ENCODE measurements at regions not wholly inside any gene's neighbourhood (a gene's known extent, or its start where the extent isn't known, plus 50 kb on each side); places are given as distances from the start of the nearest gene placed in this dataset.

- DNase-seq (ENCODE audit: low read depth in 2 of 2), result peak; percentile 68
Observed at GRCh38 chr13:47829690-47830089, 171.4 kb downstream of the SUCLA2 start.

- DNase-seq (ENCODE audit: low read depth in 2 of 2), result peak in 1 of 2 experiments; percentile 10
Observed at GRCh38 chr13:47826471-47826870, 174.6 kb downstream of the SUCLA2 start.

GRCh38 chr13:47822036-47822435, 179.0 kb downstream of the SUCLA2 start:
- DNase-seq (ENCODE audit: low read depth in 2 of 2), result no peak

DNA sequence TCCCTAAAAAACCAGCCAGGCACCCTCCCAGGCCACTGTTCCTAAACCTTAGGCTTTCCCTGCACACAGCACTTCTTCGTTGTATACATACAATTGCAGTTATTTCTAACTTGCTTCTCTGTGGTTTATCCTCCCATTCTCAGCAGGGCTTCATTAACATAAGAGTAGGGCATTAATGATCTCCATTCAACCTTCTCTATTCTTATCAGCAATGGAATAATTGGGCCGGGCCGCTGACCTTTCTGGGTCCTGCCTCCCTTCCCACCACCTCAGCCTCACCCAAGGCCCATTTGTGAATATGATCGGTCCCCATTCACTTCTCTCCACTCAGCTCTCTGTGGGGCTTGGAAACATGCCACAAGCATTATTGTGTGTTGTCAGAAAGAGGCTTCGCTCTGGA, 184.2 kb downstream of the SUCLA2 start:
- DNase-seq (ENCODE audit: low read depth in 2 of 2), result no peak

GRCh38 chr13:47813718-47814117, 187.4 kb downstream of the SUCLA2 start:
- no peak for DNase-seq (ENCODE audit: low read depth in 2 of 2)

GRCh38 chr13:47809411-47809810, 191.7 kb downstream of the SUCLA2 start:
- DNase-seq (ENCODE audit: low read depth in 2 of 2), result no peak

DNA sequence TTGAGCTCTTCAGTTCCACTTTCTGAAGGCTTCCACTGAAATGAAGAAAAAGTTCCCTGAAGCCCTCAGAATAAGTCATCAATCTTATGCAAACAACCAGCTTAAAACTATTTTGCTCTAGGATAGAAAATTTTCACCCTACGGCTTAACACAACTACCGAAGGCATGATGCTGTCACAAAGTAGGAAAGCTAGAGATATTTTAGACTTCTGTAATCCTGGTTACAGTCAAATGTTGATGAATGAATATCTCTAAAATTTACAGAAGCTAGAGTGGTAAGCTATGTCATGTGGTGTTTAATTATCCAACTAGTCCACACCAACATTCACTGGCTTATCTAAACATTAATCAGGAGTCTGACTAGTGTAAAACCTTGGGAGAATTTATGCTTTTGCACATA, 197.9 kb downstream of the SUCLA2 start:
- no peak for DNase-seq (ENCODE audit: low read depth in 2 of 2)

- no peak for DNase-seq (ENCODE audit: low read depth in 2 of 2)
Observed at GRCh38 chr13:47801555-47801954, 199.5 kb downstream of the SUCLA2 start.

GRCh38 chr13:47800593-47800992, 200.5 kb downstream of the SUCLA2 start:
- no peak for DNase-seq (ENCODE audit: low read depth in 2 of 2)

DNA sequence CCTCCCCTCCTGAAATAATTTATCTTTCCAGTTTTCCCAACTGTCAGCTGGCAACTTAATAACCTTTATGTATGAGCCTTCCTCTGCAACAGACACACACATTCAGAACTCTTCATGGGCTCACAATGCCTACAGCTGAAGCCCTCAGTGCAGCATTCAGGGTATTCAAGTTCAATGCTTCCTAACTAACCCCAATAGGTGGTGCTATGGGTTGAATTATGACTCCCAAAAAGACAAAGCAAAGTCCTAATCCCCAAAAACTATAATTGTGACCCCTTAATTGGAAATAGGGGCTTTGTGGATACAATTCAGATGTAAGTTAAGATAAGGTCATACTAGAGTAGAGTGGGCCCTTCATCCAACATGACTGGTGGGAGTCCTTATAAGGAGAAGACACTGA, 202.2 kb downstream of the SUCLA2 start:
- DNase-seq (ENCODE audit: low read depth in 2 of 2), result peak; percentile 15 to 17

- no peak for DNase-seq (ENCODE audit: low read depth in 2 of 2)
Observed at GRCh38 chr13:47798194-47798593, 202.9 kb downstream of the SUCLA2 start.

DNA sequence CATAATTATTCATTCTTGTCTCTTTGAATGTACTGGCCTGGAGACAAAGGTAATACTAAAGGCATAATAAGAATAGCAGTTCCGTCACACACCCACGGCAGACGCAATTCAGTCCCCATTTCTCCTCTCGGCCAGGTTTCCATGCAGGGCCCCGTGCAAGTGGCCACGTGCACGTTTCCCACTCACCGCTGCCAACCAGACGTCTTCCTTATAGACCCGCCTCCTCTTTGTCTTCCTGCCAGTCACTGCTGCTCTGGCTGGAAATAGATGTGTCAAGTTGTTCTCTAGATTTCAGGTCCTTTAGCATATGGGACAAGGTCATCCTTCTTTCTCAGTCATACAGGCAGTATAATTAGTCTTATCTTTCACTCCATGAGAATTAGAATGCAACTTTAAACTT, 204.3 kb downstream of the SUCLA2 start:
- DNase-seq (ENCODE audit: low read depth in 2 of 2), result no peak

DNA sequence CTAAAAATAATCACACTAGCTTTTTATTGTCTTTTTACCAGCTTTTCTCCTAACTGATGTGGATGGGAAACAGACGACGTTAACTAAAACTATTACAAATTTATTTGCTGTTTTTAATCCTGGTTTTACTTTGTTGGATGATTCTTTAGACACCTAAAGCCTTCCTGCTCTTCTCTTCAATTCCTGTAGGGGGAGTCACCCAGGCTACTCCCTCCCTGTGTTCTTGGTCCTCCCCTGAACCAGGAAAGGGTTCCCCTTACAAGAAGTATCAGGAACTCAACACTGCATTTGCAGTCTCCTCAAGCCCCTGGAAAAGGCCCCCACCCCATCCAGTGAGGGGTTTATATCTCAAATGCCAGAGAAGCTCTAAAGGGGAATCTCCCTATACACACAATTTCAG, 206.1 kb downstream of the SUCLA2 start:
- DNase-seq (ENCODE audit: low read depth in 2 of 2), result no peak

- DNase-seq (ENCODE audit: low read depth in 2 of 2), result no peak
Observed at GRCh38 chr13:47790755-47791154, 210.3 kb downstream of the SUCLA2 start.

DNA sequence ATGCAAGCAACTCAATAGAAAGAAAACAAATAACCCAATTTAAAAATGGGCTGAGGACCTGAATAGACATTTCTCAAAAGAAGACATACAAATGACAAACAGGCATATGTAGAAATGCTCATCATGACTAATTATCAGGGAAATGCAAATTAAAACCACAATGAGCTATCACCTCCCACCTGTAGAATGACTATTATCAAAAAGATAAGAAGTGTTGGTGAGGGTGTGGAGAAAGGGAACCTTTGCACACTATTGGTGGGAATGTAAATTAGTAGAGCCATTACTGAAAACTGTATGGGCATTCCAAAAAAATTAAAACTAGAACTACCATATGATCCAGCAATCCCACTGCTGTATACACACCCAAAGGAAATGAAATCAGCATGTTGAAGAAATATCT, 212.2 kb downstream of the SUCLA2 start:
- no peak for DNase-seq (ENCODE audit: low read depth in 2 of 2)

- no peak for DNase-seq (ENCODE audit: low read depth in 2 of 2)
Observed at GRCh38 chr13:47774671-47774994, 226.4 kb downstream of the SUCLA2 start.

DNA sequence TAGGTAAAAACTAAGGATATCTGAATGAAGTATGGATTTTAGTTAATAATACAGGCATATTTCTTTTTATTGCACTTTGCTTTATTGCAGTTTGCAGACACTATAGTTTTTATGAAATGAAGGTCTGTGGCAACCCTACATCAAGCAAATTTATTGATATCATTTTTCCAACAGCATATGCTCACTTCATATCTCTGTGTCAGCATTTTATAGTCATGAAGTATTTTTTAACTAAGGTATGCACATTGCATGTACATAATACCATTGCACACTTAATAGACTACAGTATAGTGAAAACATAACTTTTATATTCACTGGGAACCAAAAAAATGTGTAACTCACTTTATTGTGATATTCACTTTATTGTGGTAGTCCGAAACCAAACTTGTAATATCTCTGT, 236.3 kb downstream of the SUCLA2 start:
- DNase-seq (ENCODE audit: low read depth in 2 of 2), result no peak

DNA sequence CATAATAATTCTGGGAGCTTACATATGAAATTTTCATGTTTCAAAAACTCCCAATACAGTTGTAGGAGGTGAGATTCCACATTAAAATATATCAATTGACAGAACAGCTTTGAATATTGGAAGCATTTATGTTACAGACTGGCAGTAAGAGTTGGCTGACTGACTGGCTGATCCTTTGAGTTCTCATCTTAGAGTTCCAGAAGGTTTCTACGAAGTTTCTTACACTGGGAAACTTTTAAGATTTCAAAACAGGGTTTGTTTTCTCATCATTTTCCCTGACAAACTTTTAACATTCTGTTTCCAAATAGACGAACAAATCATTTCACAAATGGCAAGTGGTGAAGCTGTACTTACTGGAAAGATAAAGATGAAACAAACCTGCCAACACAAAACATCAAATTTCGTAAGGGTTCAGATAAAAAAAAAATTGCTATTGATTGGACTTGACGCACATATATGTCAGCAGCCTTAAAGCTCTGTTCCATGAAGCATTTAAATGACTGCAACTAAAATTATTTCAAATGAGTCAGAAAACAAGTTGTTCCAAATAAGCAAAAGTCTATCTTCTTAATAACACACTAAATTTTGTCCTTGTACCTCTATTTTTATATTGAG, 243.5 kb downstream of the SUCLA2 start:
- DNase-seq (ENCODE audit: low read depth in 2 of 2), result no peak

- DNase-seq (ENCODE audit: low read depth in 2 of 2), result no peak
Observed at GRCh38 chr13:47747901-47748300, 253.2 kb downstream of the SUCLA2 start.

- DNase-seq (ENCODE audit: low read depth in 2 of 2), result no peak
Observed at GRCh38 chr13:47726394-47726793, 274.7 kb downstream of the SUCLA2 start.

DNA sequence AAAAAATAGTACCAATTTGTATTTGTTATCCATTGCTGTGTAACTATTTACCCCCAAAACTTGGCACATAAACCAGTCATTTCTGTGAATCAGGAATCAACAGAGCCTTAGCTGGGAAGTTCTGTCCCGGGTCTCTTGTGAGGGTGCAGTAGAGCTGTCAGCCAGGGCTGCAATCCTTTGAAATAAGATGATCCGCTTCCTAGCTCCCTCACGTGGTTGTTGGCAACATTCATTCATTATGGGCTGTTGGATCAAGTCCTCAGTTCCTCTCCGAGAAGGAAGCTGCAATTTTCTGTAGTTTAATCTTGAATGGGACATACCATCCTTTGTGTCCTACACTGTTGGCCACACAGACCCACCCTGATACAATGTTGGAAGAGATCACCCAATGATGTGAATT, 277.2 kb downstream of the SUCLA2 start:
- DNase-seq (ENCODE audit: low read depth in 2 of 2), result no peak

GRCh38 chr13:47719164-47719563, 281.9 kb downstream of the SUCLA2 start:
- DNase-seq (ENCODE audit: low read depth in 2 of 2), result no peak

- DNase-seq (ENCODE audit: low read depth in 2 of 2), result no peak
Observed at GRCh38 chr13:47718556-47718955, 282.5 kb downstream of the SUCLA2 start.

DNA sequence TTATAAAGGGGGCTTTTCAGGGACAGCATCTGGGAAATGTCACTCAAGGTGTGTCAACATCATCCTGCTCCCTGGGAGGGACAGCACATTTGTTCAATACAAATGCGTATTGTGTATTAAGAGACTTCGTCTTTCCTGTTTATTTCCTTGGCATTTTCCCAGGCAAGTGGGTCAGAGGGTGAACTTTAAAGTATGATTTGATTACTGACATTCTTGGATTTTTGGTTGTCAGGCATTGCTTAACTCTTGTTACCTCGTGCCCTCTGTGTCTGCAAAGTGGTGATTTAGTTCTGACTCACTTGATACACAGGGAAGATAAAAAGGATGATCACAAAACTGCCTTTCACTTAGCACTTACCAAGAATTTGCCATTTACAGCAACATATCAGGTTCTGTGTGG, 292.7 kb downstream of the SUCLA2 start:
- peak in 1 of 2 experiments; percentile 15 for DNase-seq (ENCODE audit: low read depth in 2 of 2)

- DNase-seq (ENCODE audit: low read depth in 2 of 2), result no peak
Observed at GRCh38 chr13:47707414-47707813, 293.7 kb downstream of the SUCLA2 start.
